PFSK-1 (cell line): ENCODE measurements at regions not wholly inside any gene's neighbourhood (a gene's known extent, or its start where the extent isn't known, plus 50 kb on each side); places are given as distances from the start of the nearest gene placed in this dataset.

Source experiments
- FOXP2 ChIP-seq: optimal IDR thresholded peaks from 2 replicates; pipeline ENCODE3; 2011; ENCODE audit warnings: borderline replicate concordance, control low read depth, inconsistent platforms; ENCODE audit not compliant: insufficient read depth; ENCODE audit errors: extremely low read length, extremely low read depth
- POLR2AphosphoS5 ChIP-seq: IDR thresholded peaks from 2 replicates; pipeline ENCODE4 v1.6.1; 2012; ENCODE audit warnings: low read depth, mild to moderate bottlenecking, control low read depth, low read length, moderate library complexity
- SIN3A ChIP-seq: IDR thresholded peaks from 2 replicates; pipeline ENCODE4 v1.6.1; 2012; ENCODE audit warnings: mild to moderate bottlenecking, low read length, moderate library complexity, borderline replicate concordance; ENCODE audit not compliant: insufficient read depth
- TAF1 ChIP-seq: IDR thresholded peaks from 2 replicates; pipeline ENCODE4 v1.6.1; 2012; ENCODE audit warnings: low read length, control low read depth, borderline replicate concordance; ENCODE audit not compliant: insufficient read depth
- TF ChIP-seq, protein P1 (sequence below), 2 experiments: IDR thresholded peaks; 2 replicates each; pipeline versions ENCODE4 v1.6.1 to v1.8.0; 2011 to 2012; ENCODE audit warnings: low read depth in 2 of 2, low read length in 2 of 2, control low read depth in 1 of 2, inconsistent platforms in 1 of 2, mild to moderate bottlenecking in 1 of 2, moderate library complexity in 1 of 2; ENCODE audit not compliant: insufficient read depth in 1 of 2

DNA sequence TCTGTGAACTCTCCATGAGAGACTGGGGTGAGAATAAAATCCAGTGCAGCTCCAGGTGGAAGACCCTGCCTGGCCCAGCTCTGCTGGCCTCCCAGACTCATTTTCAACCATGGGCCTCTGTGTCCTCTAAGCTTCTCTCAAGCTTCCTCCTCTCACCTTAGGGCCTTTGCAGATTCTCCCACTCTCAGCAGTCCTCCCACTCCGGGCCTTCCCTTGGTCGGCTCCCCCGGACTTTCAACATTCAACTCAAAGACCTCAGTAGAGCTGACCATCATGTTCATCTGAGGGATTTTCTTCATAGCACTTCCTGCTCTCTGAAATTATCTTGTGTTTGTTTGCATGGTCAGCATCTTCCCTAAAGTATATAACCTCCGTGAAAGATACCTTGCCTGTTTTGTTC is 370.5 kb upstream of the ZNF507 start:
- TF ChIP-seq TAF1, result no peak
- no peak for TF ChIP-seq FOXP2
- no peak for TF ChIP-seq SIN3A
- no peak for TF ChIP-seq POLR2AphosphoS5
- TF ChIP-seq, protein P1, sequence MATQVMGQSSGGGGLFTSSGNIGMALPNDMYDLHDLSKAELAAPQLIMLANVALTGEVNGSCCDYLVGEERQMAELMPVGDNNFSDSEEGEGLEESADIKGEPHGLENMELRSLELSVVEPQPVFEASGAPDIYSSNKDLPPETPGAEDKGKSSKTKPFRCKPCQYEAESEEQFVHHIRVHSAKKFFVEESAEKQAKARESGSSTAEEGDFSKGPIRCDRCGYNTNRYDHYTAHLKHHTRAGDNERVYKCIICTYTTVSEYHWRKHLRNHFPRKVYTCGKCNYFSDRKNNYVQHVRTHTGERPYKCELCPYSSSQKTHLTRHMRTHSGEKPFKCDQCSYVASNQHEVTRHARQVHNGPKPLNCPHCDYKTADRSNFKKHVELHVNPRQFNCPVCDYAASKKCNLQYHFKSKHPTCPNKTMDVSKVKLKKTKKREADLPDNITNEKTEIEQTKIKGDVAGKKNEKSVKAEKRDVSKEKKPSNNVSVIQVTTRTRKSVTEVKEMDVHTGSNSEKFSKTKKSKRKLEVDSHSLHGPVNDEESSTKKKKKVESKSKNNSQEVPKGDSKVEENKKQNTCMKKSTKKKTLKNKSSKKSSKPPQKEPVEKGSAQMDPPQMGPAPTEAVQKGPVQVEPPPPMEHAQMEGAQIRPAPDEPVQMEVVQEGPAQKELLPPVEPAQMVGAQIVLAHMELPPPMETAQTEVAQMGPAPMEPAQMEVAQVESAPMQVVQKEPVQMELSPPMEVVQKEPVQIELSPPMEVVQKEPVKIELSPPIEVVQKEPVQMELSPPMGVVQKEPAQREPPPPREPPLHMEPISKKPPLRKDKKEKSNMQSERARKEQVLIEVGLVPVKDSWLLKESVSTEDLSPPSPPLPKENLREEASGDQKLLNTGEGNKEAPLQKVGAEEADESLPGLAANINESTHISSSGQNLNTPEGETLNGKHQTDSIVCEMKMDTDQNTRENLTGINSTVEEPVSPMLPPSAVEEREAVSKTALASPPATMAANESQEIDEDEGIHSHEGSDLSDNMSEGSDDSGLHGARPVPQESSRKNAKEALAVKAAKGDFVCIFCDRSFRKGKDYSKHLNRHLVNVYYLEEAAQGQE (IDR thresholded peaks at IDR 0.05; ENCODE audit: insufficient read depth in 1 of 2, low read depth in 2 of 2, low read length in 2 of 2), result no peak

DNA sequence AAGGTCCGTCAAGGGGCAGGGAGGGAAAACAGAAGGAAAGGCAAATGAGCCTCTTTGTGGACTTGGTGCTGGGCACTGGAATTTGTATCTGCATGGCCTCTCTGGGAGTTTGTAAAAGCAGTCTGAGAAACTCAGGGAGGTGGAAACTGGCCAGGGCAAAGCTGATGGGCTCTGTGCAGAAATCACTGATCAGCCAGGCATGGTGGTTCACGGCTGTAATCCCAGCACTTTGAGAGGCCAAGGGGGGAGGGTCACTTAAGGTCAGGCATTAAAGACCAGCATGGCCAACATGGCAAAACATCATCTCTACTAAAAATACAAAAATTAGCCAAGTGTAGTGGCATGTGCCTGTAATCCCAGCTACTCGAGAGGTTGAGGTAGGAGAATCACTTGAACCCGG is 369.9 kb upstream of the ZNF507 start:
- no peak for TF ChIP-seq SIN3A
- TF ChIP-seq TAF1, result no peak
- no peak for TF ChIP-seq FOXP2
- TF ChIP-seq, protein P1 (IDR thresholded peaks at IDR 0.05; ENCODE audit: insufficient read depth in 1 of 2, low read depth in 2 of 2, low read length in 2 of 2), result no peak
- TF ChIP-seq POLR2AphosphoS5, result no peak

DNA sequence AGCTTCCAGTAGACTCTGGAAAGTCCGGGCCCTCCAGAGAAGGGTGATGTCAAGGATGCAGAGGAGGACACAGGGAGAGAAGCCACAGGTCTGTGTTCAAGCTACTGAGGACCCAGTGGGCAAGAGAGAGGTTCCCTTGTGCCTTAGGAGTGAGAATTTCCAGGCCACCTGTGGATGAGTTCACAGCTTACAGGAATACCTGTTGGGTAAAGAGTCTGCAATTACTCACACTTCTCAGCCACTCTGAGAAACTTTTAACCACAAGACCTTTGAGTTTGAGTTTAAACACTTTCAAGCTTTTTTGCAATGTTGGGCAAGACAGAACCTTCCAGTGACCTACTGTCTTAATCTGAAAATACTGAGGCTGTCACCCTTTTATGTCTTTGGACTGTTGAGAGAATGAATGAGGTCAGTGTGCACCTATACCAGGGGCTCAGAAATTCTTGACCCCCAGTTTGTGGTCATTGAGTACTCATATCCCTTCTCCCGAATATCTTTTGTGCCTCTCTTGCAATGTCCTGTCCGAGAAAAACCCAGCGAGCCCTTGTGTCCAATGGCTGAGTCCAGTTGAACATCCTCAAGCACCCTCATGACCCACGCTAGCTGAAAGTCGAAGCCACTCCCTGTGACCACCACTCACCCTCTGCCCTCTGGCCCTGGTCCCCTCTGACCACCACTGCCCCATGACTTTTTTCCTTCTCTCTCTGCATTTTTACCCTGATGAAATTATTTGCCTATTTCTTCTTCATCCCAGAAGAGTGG is 368.5 kb upstream of the ZNF507 start:
- TF ChIP-seq POLR2AphosphoS5, result no peak
- TF ChIP-seq TAF1, result no peak
- TF ChIP-seq SIN3A, result no peak
- no peak for TF ChIP-seq FOXP2
- TF ChIP-seq, protein P1 (IDR thresholded peaks at IDR 0.05; ENCODE audit: insufficient read depth in 1 of 2, low read depth in 2 of 2, low read length in 2 of 2), result no peak

DNA sequence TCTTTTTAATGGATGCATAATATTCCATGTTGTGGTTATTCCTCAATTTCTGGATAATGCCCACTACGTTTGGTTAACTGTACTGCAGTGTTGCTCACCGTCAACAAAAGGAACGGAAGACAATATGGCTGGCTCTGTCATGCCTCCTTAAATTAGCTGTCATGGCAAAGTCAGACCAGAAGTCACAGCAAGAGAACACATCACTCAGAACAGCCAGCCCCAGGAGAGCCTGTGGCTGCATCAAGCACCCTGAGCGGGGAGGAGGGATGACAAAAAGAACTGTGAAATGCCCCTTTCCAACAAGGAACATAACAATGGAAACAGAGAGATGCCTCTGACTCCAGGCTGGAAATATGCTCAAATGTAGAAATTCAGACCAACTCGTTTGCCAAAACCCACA is 366.0 kb upstream of the ZNF507 start:
- TF ChIP-seq, protein P1 (IDR thresholded peaks at IDR 0.05; ENCODE audit: insufficient read depth in 1 of 2, low read depth in 2 of 2, low read length in 2 of 2), result no peak
- TF ChIP-seq POLR2AphosphoS5, result no peak
- TF ChIP-seq SIN3A, result no peak
- TF ChIP-seq TAF1, result no peak
- no peak for TF ChIP-seq FOXP2
